Erythroblast (primary cell): ENCODE measurements at regions not wholly inside any gene's neighbourhood (a gene's known extent, or its start where the extent isn't known, plus 50 kb on each side); places are given as distances from the start of the nearest gene placed in this dataset.

Experiments used
- GATA1 ChIP-seq: IDR thresholded peaks from 2 replicates; pipeline ENCODE4 v1.6.1; 2011; ENCODE audit warnings: low read depth, mild to moderate bottlenecking, control low read depth, low read length, moderate library complexity
- POLR2A ChIP-seq: IDR thresholded peaks from 2 replicates; pipeline ENCODE4 v1.6.1; 2011; ENCODE audit warnings: mild to moderate bottlenecking, low read length

DNA sequence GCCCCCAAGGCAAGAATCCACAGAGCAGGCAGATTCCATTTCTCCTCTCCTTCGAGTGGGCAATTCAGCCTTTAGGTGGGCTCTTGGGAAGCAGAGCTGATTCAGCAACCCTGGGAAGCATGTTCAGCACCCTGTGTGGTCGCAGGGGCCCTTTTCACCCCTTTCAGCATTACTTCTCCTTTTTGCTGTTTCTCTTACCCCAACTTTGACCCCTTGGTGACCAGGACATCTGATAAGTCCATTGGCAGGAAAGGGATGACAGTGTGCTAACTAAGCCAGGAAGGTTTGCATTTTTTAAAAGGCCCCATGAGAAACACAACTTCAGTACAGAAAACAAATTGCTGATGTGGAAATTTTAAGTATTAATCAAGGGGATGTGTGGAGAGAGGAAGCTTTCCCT is 283.7 kb upstream of the NRP1 start:
- TF ChIP-seq POLR2A: no peak
- no peak for TF ChIP-seq GATA1
